AG09319 (cell line): ENCODE measurements at regions not wholly inside any gene's neighbourhood (a gene's known extent, or its start where the extent isn't known, plus 50 kb on each side); places are given as distances from the start of the nearest gene placed in this dataset.

Experiments
- DNase-seq: peaks from one replicate; pipeline ENCODE4 v3.0.0-alpha.2; 2010; ENCODE audit warnings: low read depth; ENCODE audit errors: extremely low read depth
- CTCF ChIP-seq: IDR thresholded peaks from 2 replicates; pipeline ENCODE4 v1.5.1; 2011; ENCODE audit warnings: low read depth, mild to moderate bottlenecking, inconsistent platforms, low read length, moderate library complexity

GRCh38 chr6:56758553-56758952 is 115.9 kb upstream of the DST start:
- TF ChIP-seq CTCF: no peak
- DNase-seq: no peak

GRCh38 chr6:56758120-56758519 is 115.4 kb upstream of the DST start:
- no peak for TF ChIP-seq CTCF
- DNase-seq: no peak

DNA sequence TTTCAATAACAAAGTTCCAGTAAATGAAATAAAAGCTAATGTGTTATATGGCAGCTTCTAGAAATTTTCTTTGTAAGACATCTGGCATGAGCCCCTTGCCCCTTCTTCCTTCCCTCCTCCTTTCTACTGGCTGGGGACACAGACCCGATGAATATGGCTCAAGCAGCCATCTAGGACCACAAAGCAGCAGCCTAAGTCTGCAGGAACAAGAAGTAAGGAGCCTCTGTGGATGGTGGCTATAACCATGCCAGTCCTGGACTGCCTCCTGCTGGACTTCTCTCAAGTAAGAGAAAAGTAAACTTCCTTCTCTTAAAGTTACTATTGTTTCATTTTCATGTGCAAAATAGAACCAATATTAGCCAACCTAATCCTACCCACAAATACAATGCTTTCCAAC is 114.9 kb upstream of the DST start:
- DNase-seq: no peak
- TF ChIP-seq CTCF: peak; percentile 23

- TF ChIP-seq CTCF: no peak
- no peak for DNase-seq
Observed at GRCh38 chr6:56756791-56757587, 114.3 kb upstream of the DST start.

DNA sequence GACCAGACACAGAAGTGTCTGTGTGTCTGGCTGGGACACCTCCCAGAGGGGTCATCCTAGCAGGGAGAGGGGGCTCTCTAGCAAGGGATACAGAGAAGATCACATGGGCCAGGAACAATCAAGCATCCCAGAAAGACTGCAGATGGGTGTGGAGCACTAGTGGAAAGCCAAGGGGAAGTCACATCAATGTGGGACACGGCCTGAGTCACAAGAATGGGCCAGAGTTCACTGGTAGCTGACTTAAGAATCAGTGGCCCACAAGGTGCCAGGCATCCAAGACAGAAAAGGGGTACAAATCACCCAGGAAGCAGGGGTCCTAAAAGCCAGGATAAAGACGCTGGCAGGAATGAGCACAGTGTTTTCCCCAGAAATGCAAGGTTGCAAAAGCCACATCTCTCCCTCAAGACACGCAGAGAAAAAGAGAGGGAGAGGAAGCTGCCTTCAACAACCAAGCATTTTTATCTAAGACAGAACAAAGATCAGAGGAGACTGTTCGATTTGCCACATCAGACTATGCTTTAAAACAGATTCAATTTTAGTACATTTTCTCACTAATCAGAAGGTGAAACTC is 113.6 kb upstream of the DST start:
- DNase-seq: no peak
- TF ChIP-seq CTCF: no peak

- TF ChIP-seq CTCF: no peak
- no peak for DNase-seq
Observed at GRCh38 chr6:56755040-56755439, 112.4 kb upstream of the DST start.

DNA sequence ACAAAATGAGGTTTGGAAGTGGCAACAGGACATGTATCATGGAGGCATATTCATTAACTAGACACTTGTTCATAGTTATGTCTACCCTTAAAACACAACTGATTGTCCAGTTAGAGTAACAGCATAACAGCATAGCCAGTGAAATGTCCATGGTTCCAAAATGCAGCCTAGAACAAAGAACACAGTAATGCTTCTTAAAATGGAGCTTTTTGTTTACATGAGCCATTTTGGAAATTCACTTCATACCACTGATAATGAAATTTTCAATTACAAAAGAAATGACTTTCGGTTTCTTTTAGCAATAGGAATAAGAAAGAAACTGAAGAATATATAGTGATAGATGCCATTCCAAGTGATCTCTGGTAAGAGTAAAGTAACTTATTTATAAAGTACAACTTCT is 111.1 kb upstream of the DST start:
- no peak for TF ChIP-seq CTCF
- DNase-seq: no peak
